WTC11 (cell line): ENCODE measurements at regions not wholly inside any gene's neighbourhood (a gene's known extent, or its start where the extent isn't known, plus 50 kb on each side); places are given as distances from the start of the nearest gene placed in this dataset.

Source experiments
- ATAC-seq: fragments of 200-7000 bp; cut with Tn5 transposase; 2 replicates; pipeline ENCODE4 v1.10.0; 2021; ENCODE audit warnings: mild to moderate bottlenecking, moderate library complexity
- CTCF ChIA-PET: fragments of 300-600 bp; sonication (Branson Sonifier 250); formaldehyde crosslinking; loops from one replicate; lab custom pipeline; 2021; ENCODE audit warnings: antibody characterized with exemption; lab: Charles Lee
- POLR2A ChIA-PET: fragments of 350-600 bp; sonication (Branson Sonifier 250); formaldehyde crosslinking; loops from one replicate; lab custom pipeline; 2021; ENCODE audit warnings: antibody characterized with exemption; lab: Charles Lee
- DNase-seq: peaks from one replicate; pipeline ENCODE4 v3.0.0; 2021; ENCODE audit warnings: low spot score
- H3K27ac Mint-ChIP-seq: 2 replicates; pipeline ENCODE4 v1.8.0; 2021; ENCODE audit warnings: mixed read lengths
- H3K27me3 Mint-ChIP-seq: 2 replicates; pipeline ENCODE4 v1.8.0; 2021; ENCODE audit warnings: low read depth, mild to moderate bottlenecking, moderate library complexity, mixed read lengths
- H3K36me3 Mint-ChIP-seq: 2 replicates; pipeline ENCODE4 v1.8.0; 2021; ENCODE audit warnings: mixed read lengths
- H3K4me1 Mint-ChIP-seq: 2 replicates; pipeline ENCODE4 v1.8.0; 2022; ENCODE audit warnings: mixed read lengths
- H3K4me3 Mint-ChIP-seq: 2 replicates; pipeline ENCODE4 v1.8.0; 2021; ENCODE audit warnings: mild to moderate bottlenecking, moderate library complexity, mixed read lengths
- H3K9me3 Mint-ChIP-seq: 2 replicates; pipeline ENCODE4 v1.8.0; 2021; ENCODE audit warnings: mixed read lengths
- ARID4B ChIP-seq: sonication (generic); formaldehyde crosslinking; IDR thresholded peaks from 2 replicates; pipeline ENCODE4 v1.8.0; 2023; ENCODE audit warnings: missing genetic modification reagents, mild to moderate bottlenecking, borderline replicate concordance
- E2F1 ChIP-seq: sonication (generic); formaldehyde crosslinking; IDR thresholded peaks from 2 replicates; pipeline ENCODE4 v1.8.0; 2022; ENCODE audit warnings: mild to moderate bottlenecking, missing genetic modification reagents
- E2F4 ChIP-seq: sonication (generic); formaldehyde crosslinking; IDR thresholded peaks from 2 replicates; pipeline ENCODE4 v1.8.1; 2022; ENCODE audit warnings: low read depth, mild to moderate bottlenecking, moderate library complexity, missing genetic modification reagents, borderline replicate concordance
- E2F5 ChIP-seq: sonication (generic); formaldehyde crosslinking; IDR thresholded peaks from 2 replicates; pipeline ENCODE4 v1.8.1; 2022; ENCODE audit warnings: mild to moderate bottlenecking, moderate library complexity, missing genetic modification reagents
- ELF4 ChIP-seq: sonication (generic); formaldehyde crosslinking; IDR thresholded peaks from 2 replicates; pipeline ENCODE4 v1.8.1; 2022; ENCODE audit warnings: low read depth, mild to moderate bottlenecking, moderate library complexity, missing genetic modification reagents
- GTF2I ChIP-seq: fragments of 250-450 bp; sonication (Bioruptor Pico); conservative IDR thresholded peaks from 2 replicates; pipeline ENCODE4 v1.4.0; 2021; ENCODE audit warnings: mild to moderate bottlenecking
- MXD4 ChIP-seq: fragments of 250-450 bp; sonication (Bioruptor Pico); IDR thresholded peaks from 2 replicates; pipeline ENCODE4 v1.8.0; 2021; ENCODE audit warnings: mild to moderate bottlenecking, moderate library complexity, borderline replicate concordance
- MYBL2 ChIP-seq: sonication (generic); formaldehyde crosslinking; IDR thresholded peaks from 2 replicates; pipeline ENCODE4 v1.8.1; 2023; ENCODE audit warnings: mild to moderate bottlenecking, moderate library complexity, missing genetic modification reagents
- NFE2L1 ChIP-seq: sonication (generic); formaldehyde crosslinking; IDR thresholded peaks from 2 replicates; pipeline ENCODE4 v1.8.1; 2023; ENCODE audit warnings: missing genetic modification reagents
- PREB ChIP-seq: sonication (generic); formaldehyde crosslinking; IDR thresholded peaks from 2 replicates; pipeline ENCODE4 v1.8.1; 2022; ENCODE audit warnings: mild to moderate bottlenecking, missing genetic modification reagents, moderate library complexity, borderline replicate concordance
- USF2 ChIP-seq: sonication (generic); formaldehyde crosslinking; IDR thresholded peaks from 2 replicates; pipeline ENCODE4 v1.8.1; 2023; ENCODE audit warnings: mild to moderate bottlenecking, missing genetic modification reagents, moderate library complexity
- ZBTB21 ChIP-seq: sonication (generic); formaldehyde crosslinking; IDR thresholded peaks from 2 replicates; pipeline ENCODE4 v1.8.1; 2023; ENCODE audit warnings: mild to moderate bottlenecking, missing genetic modification reagents, borderline replicate concordance
- ZNF396 ChIP-seq: fragments of 250-450 bp; sonication (Bioruptor Pico); IDR thresholded peaks from 2 replicates; pipeline ENCODE4 v1.8.0; 2021; ENCODE audit warnings: mild to moderate bottlenecking, moderate library complexity, borderline replicate concordance
- ZNF416 ChIP-seq: fragments of 250-450 bp; sonication (Bioruptor Pico); IDR thresholded peaks from 2 replicates; pipeline ENCODE4 v1.9.0; 2021; ENCODE audit warnings: mild to moderate bottlenecking, inconsistent platforms
- TF ChIP-seq, protein P1 (sequence below): sonication (generic); formaldehyde crosslinking; IDR thresholded peaks from 2 replicates; pipeline ENCODE4 v1.8.0; 2023; ENCODE audit warnings: missing genetic modification reagents

DNA sequence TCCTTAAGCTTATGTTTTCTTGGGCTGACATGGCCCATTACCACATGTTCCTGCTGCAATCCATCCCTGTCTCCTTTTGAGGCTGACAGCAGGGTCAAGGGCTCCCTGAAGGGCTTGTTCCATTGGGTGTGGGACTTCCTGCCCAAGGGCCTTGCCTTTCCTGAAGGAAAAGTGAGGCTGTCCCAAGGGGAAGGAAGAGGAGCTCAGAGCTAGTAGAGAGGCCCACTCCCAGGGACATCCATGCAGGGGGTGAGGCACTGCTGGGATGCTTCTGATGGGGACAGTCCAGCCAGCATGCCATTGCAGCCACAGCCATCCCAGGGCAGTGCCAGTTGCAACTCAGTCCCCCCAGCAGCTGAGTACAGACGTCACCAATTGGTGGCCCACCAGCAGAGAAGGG, 138.4 kb upstream of the FOXA2 start:
- TF ChIP-seq, protein P1, sequence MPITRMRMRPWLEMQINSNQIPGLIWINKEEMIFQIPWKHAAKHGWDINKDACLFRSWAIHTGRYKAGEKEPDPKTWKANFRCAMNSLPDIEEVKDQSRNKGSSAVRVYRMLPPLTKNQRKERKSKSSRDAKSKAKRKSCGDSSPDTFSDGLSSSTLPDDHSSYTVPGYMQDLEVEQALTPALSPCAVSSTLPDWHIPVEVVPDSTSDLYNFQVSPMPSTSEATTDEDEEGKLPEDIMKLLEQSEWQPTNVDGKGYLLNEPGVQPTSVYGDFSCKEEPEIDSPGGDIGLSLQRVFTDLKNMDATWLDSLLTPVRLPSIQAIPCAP = no peak
- TF ChIP-seq MXD4 (CRISPR knock-in tag) (no peak), PREB (CRISPR knock-in tag) (no peak), ZNF396 (no peak), E2F1 (CRISPR knock-in tag) (no peak), ZBTB21 (CRISPR knock-in tag) (no peak)
- TF ChIP-seq, all 79 proteins: peak for 0
- ChIA-PET CTCF (interaction anchor here (1.1 to 3.3 kb wide), 3 partner anchors 10 to 31 kb away, joined by 3 to 17 read pairs (median 4); no protein-coding TSS in a partner anchor), POLR2A (no interaction called here)
- no peak for DNase-seq
- Mint-ChIP-seq H3K4me1 (peaks cover 6% of the 10 kb centered on the region), H3K27me3 (peaks cover 5% of the 10 kb centered on the region), H3K27ac (no peak overlapping the region), H3K4me3 (no peak overlapping the region), H3K36me3 (no peaks in the 10 kb centered on the region), H3K9me3 (no peaks in the 10 kb centered on the region)
- no peak for ATAC-seq

- CTCF ChIA-PET = interaction anchor here (0.6 to 3.3 kb wide), 7 partner anchors 9 to 411 kb away, joined by 3 to 17 read pairs (median 4); no protein-coding TSS in a partner anchor
- no peak overlapping the region for H3K27ac Mint-ChIP-seq
- peaks cover 6% of the 10 kb centered on the region for H3K4me1 Mint-ChIP-seq
- no peak for ATAC-seq
- TF ChIP-seq USF2 (CRISPR knock-in tag) (no peak), GTF2I (no peak), ARID4B (CRISPR knock-in tag) (no peak), E2F5 (CRISPR knock-in tag) (no peak)
- TF ChIP-seq, all 79 proteins: peak for 0
- no peak for DNase-seq
- no peaks in the 10 kb centered on the region for H3K36me3 Mint-ChIP-seq
- peaks cover 5% of the 10 kb centered on the region for H3K27me3 Mint-ChIP-seq
- POLR2A ChIA-PET = no interaction called here
- H3K4me3 Mint-ChIP-seq = no peak overlapping the region
- H3K9me3 Mint-ChIP-seq = no peaks in the 10 kb centered on the region
Observed at GRCh38 chr20:22723659-22724058, 139.3 kb upstream of the FOXA2 start.

DNA sequence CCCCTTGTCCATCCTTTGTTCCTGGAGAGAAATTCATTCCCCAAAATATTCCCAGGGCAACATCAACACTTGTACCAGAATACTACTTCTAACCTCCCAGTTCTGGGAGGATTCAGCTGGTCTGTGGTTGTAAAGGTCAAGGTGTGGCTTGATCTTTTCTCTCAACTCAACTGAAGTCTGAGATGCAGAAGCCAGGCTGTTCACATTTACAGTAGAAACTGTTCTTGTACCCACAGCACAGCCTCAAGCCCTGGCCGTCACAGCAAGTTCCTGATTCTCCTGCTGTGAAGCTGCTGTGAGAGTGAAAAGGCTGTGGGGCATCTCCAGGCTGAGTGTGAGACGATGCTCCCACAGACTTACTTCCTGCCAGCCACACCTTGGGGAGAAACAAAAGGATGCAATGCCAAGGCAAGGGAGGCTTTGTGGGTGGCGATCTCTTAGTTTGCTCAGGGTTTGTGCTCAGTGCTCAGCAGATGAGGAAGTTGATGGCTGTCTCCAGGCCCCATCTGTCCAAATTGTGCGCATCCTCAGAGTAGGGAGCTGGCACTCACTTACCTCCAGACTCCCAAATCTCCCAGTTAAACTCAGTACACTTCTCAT, 143.9 kb upstream of the FOXA2 start:
- no peak for DNase-seq
- H3K27me3 Mint-ChIP-seq = no peaks in the 10 kb centered on the region
- no peak overlapping the region for H3K27ac Mint-ChIP-seq
- no peaks in the 10 kb centered on the region for H3K36me3 Mint-ChIP-seq
- H3K4me3 Mint-ChIP-seq = no peak overlapping the region
- POLR2A ChIA-PET = no interaction called here
- no peaks in the 10 kb centered on the region for H3K4me1 Mint-ChIP-seq
- no peak for ATAC-seq
- CTCF ChIA-PET = interaction anchor here (1.3 kb wide), 1 partner anchor 36 kb away, joined by 3 read pairs; no protein-coding TSS in a partner anchor
- peaks cover 6% of the 10 kb centered on the region for H3K9me3 Mint-ChIP-seq
- no peak for TF ChIP-seq MYBL2 (CRISPR knock-in tag)
- no peak for TF ChIP-seq ZNF416 (CRISPR knock-in tag)
- TF ChIP-seq ELF4 = no peak
- TF ChIP-seq E2F4 (CRISPR knock-in tag) = no peak
- TF ChIP-seq ARID4B (CRISPR knock-in tag) = no peak
- no peak for TF ChIP-seq NFE2L1
